ENCODE measurements at regions not wholly inside any gene's neighbourhood (a gene's known extent, or its start where the extent isn't known, plus 50 kb on each side); places are given as distances from the start of the nearest gene placed in this dataset.

- Histone ChIP-seq H2AFZ (ENCODE audit: low read length) (no peak overlapping the region), H2BK15ac (ENCODE audit: low read depth, low read length) (no peak overlapping the region), H4K5ac (ENCODE audit: insufficient read length, low read depth, low read length) (no peak overlapping the region), H4K91ac (ENCODE audit: insufficient read length, low read depth, low read length) (no peak overlapping the region), H3K79me2 (ENCODE audit: insufficient read depth, low read length) (no peaks in the 10 kb centered on the region), H3K9ac (ENCODE audit: extremely low read depth, insufficient read length, low read length) (no peak overlapping the region), H3K23ac (ENCODE audit: insufficient read length, low read depth, low read length) (no peak overlapping the region), H2BK5ac (ENCODE audit: insufficient read length, low read length) (no peak overlapping the region), H3K4me2 (ENCODE audit: insufficient read depth, insufficient read length, low read length) (no peak overlapping the region), H3K4ac (ENCODE audit: low read depth, low read length) (no peak overlapping the region), H3K79me1 (ENCODE audit: insufficient read depth, low read depth, low read length, poor library complexity, severe bottlenecking) (no peaks in the 10 kb centered on the region), H3T11ph (ENCODE audit: low read length) (no peak overlapping the region), H3K27me3 (ENCODE audit: insufficient read depth, low read length) (no peaks in the 10 kb centered on the region), H3K23me2 (ENCODE audit: insufficient read length, low read depth, low read length, poor library complexity, severe bottlenecking) (no peaks in the 10 kb centered on the region), H3K9me3 (ENCODE audit: control insufficient read depth, low read depth, low read length) (no peaks in the 10 kb centered on the region), H2AK5ac (ENCODE audit: insufficient read length, low read length) (no peak overlapping the region), H3K4me1 (ENCODE audit: insufficient read depth, low read length) (no peaks in the 10 kb centered on the region), H2BK12ac (ENCODE audit: insufficient read length, low read depth, low read length) (no peak overlapping the region), H4K20me1 (ENCODE audit: control insufficient read depth, insufficient read depth, insufficient read length) (no peaks in the 10 kb centered on the region), H2BK120ac (ENCODE audit: low read depth, low read length, poor library complexity, severe bottlenecking) (no peak overlapping the region), H3K27ac (ENCODE audit: insufficient read length, low read depth, low read length) (no peak overlapping the region), H2BK20ac (ENCODE audit: low read depth, low read length, poor library complexity, severe bottlenecking) (no peak overlapping the region), H3K56ac (ENCODE audit: insufficient read length, low read depth, low read length) (no peak overlapping the region), H3K14ac (ENCODE audit: insufficient read depth, low read length) (no peak overlapping the region), H4K8ac (replicated peaks; ENCODE audit: insufficient read length, low read depth, low read length) (no peak overlapping the region), H3K18ac (ENCODE audit: insufficient read length, low read depth, low read length) (no peak overlapping the region)
- Mint-ChIP-seq H3K27me3 (ENCODE audit: low read depth) (no peaks in the 10 kb centered on the region), H3K4me3 (no peak overlapping the region), H3K27ac (no peak overlapping the region), H3K36me3 (ENCODE audit: insufficient read depth in 1 of 3, low read depth in 3 of 3) (no peaks in the 10 kb centered on the region), H3K4me1 (no peaks in the 10 kb centered on the region), H3K9me3 (no peaks in the 10 kb centered on the region)
- no peak for TF ChIP-seq CTCF (conservative IDR thresholded peaks at IDR 0.05)
- DNase-seq, result no peak
- no CpG with 5 or more reads among the region's 3 CpGs for WGBS (ENCODE audit: extremely low coverage, insufficient read length, low lambda C conversion rate)
These were observed 194.3 kb upstream of the RGS18 start for GRCh38 chr1:191963781-191964455.
